ENCODE measurements at regions not wholly inside any gene's neighbourhood (a gene's known extent, or its start where the extent isn't known, plus 50 kb on each side); places are given as distances from the start of the nearest gene placed in this dataset.

DNA sequence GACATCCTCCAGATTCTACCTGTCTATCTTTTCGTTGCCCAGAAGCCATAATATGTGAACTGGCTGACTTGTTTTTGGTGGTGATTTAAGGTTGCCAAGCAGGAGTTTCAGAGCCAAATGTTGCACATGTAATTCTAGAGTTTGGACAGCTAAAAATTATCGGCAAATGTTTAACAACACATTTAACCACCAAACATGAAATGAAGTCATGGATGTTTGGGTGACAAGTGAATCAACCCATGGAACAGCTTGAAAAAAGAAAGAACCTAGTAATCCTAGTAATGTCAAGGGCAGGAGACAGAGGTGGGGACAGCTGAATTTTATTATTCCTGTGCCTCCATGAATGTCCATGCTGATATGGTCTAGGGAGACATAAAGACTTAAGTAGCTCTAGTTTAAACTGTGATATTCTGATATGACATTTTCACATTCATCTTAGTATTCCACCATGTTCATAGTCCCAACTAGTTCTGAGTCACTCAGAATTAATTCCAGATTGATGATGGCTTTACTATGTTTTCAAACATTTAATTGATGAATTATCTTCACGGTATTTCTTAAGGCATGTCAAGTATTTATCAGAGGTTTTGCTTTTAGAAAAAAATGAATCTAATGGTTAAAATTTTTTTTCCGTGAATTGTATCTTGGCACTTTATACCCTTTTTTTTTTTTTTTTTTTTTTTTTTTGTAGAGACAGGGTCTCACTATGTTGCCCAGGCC is 101.7 kb downstream of the SOCS6 start:
- TF ChIP-seq, protein P1, sequence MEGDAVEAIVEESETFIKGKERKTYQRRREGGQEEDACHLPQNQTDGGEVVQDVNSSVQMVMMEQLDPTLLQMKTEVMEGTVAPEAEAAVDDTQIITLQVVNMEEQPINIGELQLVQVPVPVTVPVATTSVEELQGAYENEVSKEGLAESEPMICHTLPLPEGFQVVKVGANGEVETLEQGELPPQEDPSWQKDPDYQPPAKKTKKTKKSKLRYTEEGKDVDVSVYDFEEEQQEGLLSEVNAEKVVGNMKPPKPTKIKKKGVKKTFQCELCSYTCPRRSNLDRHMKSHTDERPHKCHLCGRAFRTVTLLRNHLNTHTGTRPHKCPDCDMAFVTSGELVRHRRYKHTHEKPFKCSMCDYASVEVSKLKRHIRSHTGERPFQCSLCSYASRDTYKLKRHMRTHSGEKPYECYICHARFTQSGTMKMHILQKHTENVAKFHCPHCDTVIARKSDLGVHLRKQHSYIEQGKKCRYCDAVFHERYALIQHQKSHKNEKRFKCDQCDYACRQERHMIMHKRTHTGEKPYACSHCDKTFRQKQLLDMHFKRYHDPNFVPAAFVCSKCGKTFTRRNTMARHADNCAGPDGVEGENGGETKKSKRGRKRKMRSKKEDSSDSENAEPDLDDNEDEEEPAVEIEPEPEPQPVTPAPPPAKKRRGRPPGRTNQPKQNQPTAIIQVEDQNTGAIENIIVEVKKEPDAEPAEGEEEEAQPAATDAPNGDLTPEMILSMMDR (optimal IDR thresholded peaks at IDR 0.05 in 1 of 3, IDR thresholded peaks at IDR 0.05 in 1 of 3, conservative IDR thresholded peaks at IDR 0.05 in 1 of 3; ENCODE audit: extremely low read depth in 1 of 3, insufficient read depth in 2 of 3, low read length in 3 of 3) = no peak
- TF ChIP-seq EZH2 (IDR thresholded peaks at IDR 0.05; ENCODE audit: low read length) = no peak
